SK-N-SH (cell line): ENCODE measurements at regions not wholly inside any gene's neighbourhood (a gene's known extent, or its start where the extent isn't known, plus 50 kb on each side); places are given as distances from the start of the nearest gene placed in this dataset.

ENCODE experiments used
- CTCF ChIA-PET: fragments of 300-600, 350-600 bp; formaldehyde crosslinking; extraction: SDS; loops from one replicate; lab custom pipeline; 2021; lab: Yijun Ruan, JAX
- POLR2A ChIA-PET: fragments of 350-600 bp; sonication (Branson Sonifier 250); formaldehyde crosslinking; extraction: SDS; loops from one replicate; lab custom pipeline; 2020; ENCODE audit warnings: antibody characterized with exemption, inconsistent platforms; lab: Yijun Ruan, JAX
- DNase-seq: peaks from one replicate; pipeline ENCODE4 v3.0.0; 2012
- H2AFZ ChIP-seq: fragments of 200-600 bp; sonication (generic); 2 replicates; pipeline ENCODE4 v1.8.1; 2016; ENCODE audit warnings: antibody characterized with exemption, mild to moderate bottlenecking, low read depth
- H3F3A ChIP-seq: fragments of 200-600 bp; sonication (generic); replicated peaks from 2 replicates; pipeline ENCODE3; 2016; ENCODE audit warnings: antibody characterized with exemption, mild to moderate bottlenecking; ENCODE audit not compliant: insufficient read depth
- H3K27ac ChIP-seq, 2 experiments: fragments of 200-500 bp in 1 of 2; fragments of 200-600 bp in 1 of 2; sonication (Bioruptor generic) in 1 of 2; sonication (generic), shearing (Covaris generic) in 1 of 2; 2 replicates each; pipeline versions ENCODE4 v1.5.1 to v1.6.1; 2014 to 2016; ENCODE audit warnings: low read depth in 2 of 2, inconsistent platforms in 1 of 2, low read length in 1 of 2, mild to moderate bottlenecking in 1 of 2, mixed read lengths in 1 of 2
- H3K27me3 ChIP-seq: fragments of 200-600 bp; sonication (generic), shearing (Covaris generic); 2 replicates; pipeline ENCODE4 v1.6.1; 2016; ENCODE audit warnings: mixed run types; ENCODE audit not compliant: insufficient read depth
- H3K36me3 ChIP-seq, 2 experiments: fragments of 200-500 bp in 1 of 2; fragments of 200-600 bp in 1 of 2; sonication (Bioruptor generic) in 1 of 2; sonication (generic) in 1 of 2; replicated peaks in 1 of 2; 2 replicates each; pipeline versions ENCODE3 to v1.5.1; 2014 to 2016; ENCODE audit warnings: low read length in 1 of 2, mild to moderate bottlenecking in 1 of 2; ENCODE audit not compliant: insufficient read depth in 2 of 2, control insufficient read depth in 1 of 2
- H3K4me1 ChIP-seq, 2 experiments: fragments of 200-500 bp in 1 of 2; fragments of 200-600 bp in 1 of 2; sonication (Bioruptor generic) in 1 of 2; sonication (generic), shearing (Covaris generic) in 1 of 2; 2 replicates each; pipeline versions ENCODE4 v1.5.1 to v1.6.1; 2014 to 2016; ENCODE audit warnings: low read depth in 1 of 2, low read length in 1 of 2, mixed run types in 1 of 2; ENCODE audit not compliant: insufficient read depth in 2 of 2, control insufficient read depth in 1 of 2
- H3K4me2 ChIP-seq: fragments of 200-600 bp; sonication (generic), shearing (Covaris generic); 2 replicates; pipeline ENCODE4 v1.6.1; 2017; ENCODE audit warnings: mixed run types
- H3K4me3 ChIP-seq, 2 experiments: fragments of 200-500 bp in 1 of 2; fragments of 200-600 bp in 1 of 2; sonication (Bioruptor generic) in 1 of 2; sonication (generic), shearing (Covaris generic) in 1 of 2; 2 replicates each; pipeline versions ENCODE4 v1.5.1 to v1.8.1; 2014 to 2016; ENCODE audit warnings: low read depth in 2 of 2, inconsistent platforms in 1 of 2, low read length in 1 of 2, mild to moderate bottlenecking in 1 of 2, mixed read lengths in 1 of 2, moderate library complexity in 1 of 2
- H3K79me2 ChIP-seq: fragments of 200-600 bp; sonication (generic); 2 replicates; pipeline ENCODE4 v1.8.1; 2017; ENCODE audit warnings: mild to moderate bottlenecking; ENCODE audit not compliant: insufficient read depth
- H3K9ac ChIP-seq: fragments of 200-600 bp; sonication (generic); 2 replicates; pipeline ENCODE4 v1.6.1; 2017; ENCODE audit warnings: mixed run types
- H3K9me2 ChIP-seq: fragments of 200-600 bp; sonication (generic); 2 replicates; pipeline ENCODE4 v1.6.1; 2017; ENCODE audit warnings: mixed run types
- H3K9me3 ChIP-seq: fragments of 200-600 bp; sonication (generic); 2 replicates; pipeline ENCODE4 v1.6.1; 2017; ENCODE audit warnings: mixed run types, mild to moderate bottlenecking, moderate library complexity
- H4K20me1 ChIP-seq: fragments of 200-600 bp; sonication (generic); 2 replicates; pipeline ENCODE4 v1.6.1; 2017; ENCODE audit warnings: mild to moderate bottlenecking, mixed run types; ENCODE audit not compliant: insufficient read depth
- CHD2 ChIP-seq: fragments of 150-350 bp; IDR thresholded peaks from 2 replicates; pipeline ENCODE4 v1.6.1; 2018; ENCODE audit warnings: low read length; ENCODE audit not compliant: partially characterized antibody
- ELF1 ChIP-seq: IDR thresholded peaks from 2 replicates; pipeline ENCODE4 v1.4.0; 2012
- EP300 ChIP-seq, 2 experiments: IDR thresholded peaks; 2 replicates each; pipeline versions ENCODE4 v1.4.0 to v1.6.1; 2012; ENCODE audit warnings: borderline replicate concordance in 1 of 2, low read depth in 1 of 2, low read length in 1 of 2
- EZH2phosphoT487 ChIP-seq: fragments of 200-600 bp; sonication (generic); IDR thresholded peaks from 2 replicates; pipeline ENCODE4 v1.6.1; 2017; ENCODE audit warnings: low read depth, mixed run types, mild to moderate bottlenecking, antibody characterized with exemption, moderate library complexity, borderline replicate concordance
- FOSL2 ChIP-seq: IDR thresholded peaks from 2 replicates; pipeline ENCODE4 v1.4.0; 2012; ENCODE audit warnings: low read depth, mild to moderate bottlenecking, moderate library complexity, borderline replicate concordance
- FOXJ3 ChIP-seq: sonication (generic); formaldehyde crosslinking; IDR thresholded peaks from 2 replicates; pipeline ENCODE4 v1.5.1; 2020; ENCODE audit warnings: mild to moderate bottlenecking, missing genetic modification reagents
- GABPA ChIP-seq: IDR thresholded peaks from 2 replicates; pipeline ENCODE4 v1.4.0; 2012; ENCODE audit warnings: low read depth, mild to moderate bottlenecking
- JUND ChIP-seq: IDR thresholded peaks from 2 replicates; pipeline ENCODE4 v1.4.0; 2012
- MEF2A ChIP-seq: IDR thresholded peaks from 2 replicates; pipeline ENCODE4 v1.4.0; 2012; ENCODE audit warnings: low read depth, borderline replicate concordance
- NFIC ChIP-seq: IDR thresholded peaks from 2 replicates; pipeline ENCODE4 v1.4.0; 2012; ENCODE audit warnings: borderline replicate concordance
- POLR2AphosphoS5 ChIP-seq: IDR thresholded peaks from 2 replicates; pipeline ENCODE4 v1.6.1; 2012; ENCODE audit warnings: low read depth, low read length
- RCOR1 ChIP-seq: fragments of 150-350 bp; IDR thresholded peaks from 2 replicates; pipeline ENCODE4 v1.6.1; 2017; ENCODE audit warnings: antibody characterized with exemption, low read length
- SMC3 ChIP-seq: IDR thresholded peaks from 2 replicates; pipeline ENCODE4 v1.6.1; 2012; ENCODE audit warnings: low read depth, low read length, improper control_type of control experiment
- TEAD4 ChIP-seq: IDR thresholded peaks from 2 replicates; pipeline ENCODE4 v1.4.0; 2012; ENCODE audit warnings: mild to moderate bottlenecking, borderline replicate concordance; ENCODE audit not compliant: insufficient read depth
- WGBS: methylation state at CpG from one replicate; pipeline ENCODE4 v1.1.6; 2017; ENCODE audit warnings: low lambda C conversion rate; 5-methylcytosine and 5-hydroxymethylcytosine counted together
- TF ChIP-seq, protein P1 (sequence below): fragments of 200-600 bp; sonication (generic); IDR thresholded peaks from 2 replicates; pipeline ENCODE4 v1.6.1; 2017; ENCODE audit warnings: antibody characterized with exemption, mild to moderate bottlenecking, moderate library complexity
- TF ChIP-seq, protein P2 (sequence below): IDR thresholded peaks from 2 replicates; pipeline ENCODE4 v1.4.0; 2012; ENCODE audit warnings: low read depth, borderline replicate concordance
- TF ChIP-seq, protein P3 (sequence below): fragments of 150-350 bp; IDR thresholded peaks from 2 replicates; pipeline ENCODE4 v1.6.1; 2016; ENCODE audit warnings: mild to moderate bottlenecking, low read depth, low read length
- TF ChIP-seq, protein P4 (sequence below): fragments of 150-350 bp; IDR thresholded peaks from 2 replicates; pipeline ENCODE4 v1.6.1; 2017; ENCODE audit warnings: antibody characterized with exemption, low read length, low read depth, borderline replicate concordance

DNA sequence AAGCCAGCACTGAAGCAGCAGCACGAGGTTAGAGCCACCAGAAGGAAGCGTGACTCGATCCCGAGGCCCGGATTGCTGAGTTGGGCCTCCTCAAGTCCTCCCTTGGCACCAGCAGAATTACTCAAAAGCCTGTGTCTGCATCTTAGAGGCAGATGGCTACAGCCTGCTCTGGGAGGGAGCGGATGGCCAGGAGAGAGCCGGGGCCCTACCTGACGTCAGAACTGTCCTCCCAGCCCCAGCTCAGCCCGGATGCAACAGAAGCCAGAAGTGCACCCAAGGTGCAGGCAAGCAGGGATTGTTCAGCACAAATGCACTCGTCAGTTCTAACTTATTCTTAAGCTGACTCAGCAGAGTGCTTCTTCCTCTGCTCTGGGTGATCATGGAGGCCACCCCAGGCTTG is 155.5 kb upstream of the RPS6KA2 start:
- no peaks in the 10 kb centered on the region for H3F3A ChIP-seq
- WGBS: 48% methylated on average over 8 of the region's 10 CpGs
- no peak for DNase-seq
- H3K27ac ChIP-seq: no peak overlapping the region
- no peaks in the 10 kb centered on the region for H3K79me2 ChIP-seq
- no peaks in the 10 kb centered on the region for H3K4me1 ChIP-seq
- no peak overlapping the region for H3K4me3 ChIP-seq
- no peaks in the 10 kb centered on the region for H4K20me1 ChIP-seq
- no peak overlapping the region for H3K9ac ChIP-seq
- H3K36me3 ChIP-seq: no peaks in the 10 kb centered on the region
- ChIA-PET POLR2A (no interaction called here), CTCF (interaction anchor here (0.8 to 1.5 kb wide), 5 partner anchors 12 to 359 kb away, joined by 3 to 6 read pairs (median 4); no protein-coding TSS in a partner anchor)
- no peak for TF ChIP-seq CHD2
- TF ChIP-seq, protein P1, sequence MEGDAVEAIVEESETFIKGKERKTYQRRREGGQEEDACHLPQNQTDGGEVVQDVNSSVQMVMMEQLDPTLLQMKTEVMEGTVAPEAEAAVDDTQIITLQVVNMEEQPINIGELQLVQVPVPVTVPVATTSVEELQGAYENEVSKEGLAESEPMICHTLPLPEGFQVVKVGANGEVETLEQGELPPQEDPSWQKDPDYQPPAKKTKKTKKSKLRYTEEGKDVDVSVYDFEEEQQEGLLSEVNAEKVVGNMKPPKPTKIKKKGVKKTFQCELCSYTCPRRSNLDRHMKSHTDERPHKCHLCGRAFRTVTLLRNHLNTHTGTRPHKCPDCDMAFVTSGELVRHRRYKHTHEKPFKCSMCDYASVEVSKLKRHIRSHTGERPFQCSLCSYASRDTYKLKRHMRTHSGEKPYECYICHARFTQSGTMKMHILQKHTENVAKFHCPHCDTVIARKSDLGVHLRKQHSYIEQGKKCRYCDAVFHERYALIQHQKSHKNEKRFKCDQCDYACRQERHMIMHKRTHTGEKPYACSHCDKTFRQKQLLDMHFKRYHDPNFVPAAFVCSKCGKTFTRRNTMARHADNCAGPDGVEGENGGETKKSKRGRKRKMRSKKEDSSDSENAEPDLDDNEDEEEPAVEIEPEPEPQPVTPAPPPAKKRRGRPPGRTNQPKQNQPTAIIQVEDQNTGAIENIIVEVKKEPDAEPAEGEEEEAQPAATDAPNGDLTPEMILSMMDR: no peak
- TF ChIP-seq ELF1: no peak
- H3K9me2 ChIP-seq: no peaks in the 10 kb centered on the region
- no peaks in the 10 kb centered on the region for H3K27me3 ChIP-seq
- H3K9me3 ChIP-seq: no peaks in the 10 kb centered on the region
- H3K4me2 ChIP-seq: no peak overlapping the region
- H2AFZ ChIP-seq: no peak overlapping the region

DNA sequence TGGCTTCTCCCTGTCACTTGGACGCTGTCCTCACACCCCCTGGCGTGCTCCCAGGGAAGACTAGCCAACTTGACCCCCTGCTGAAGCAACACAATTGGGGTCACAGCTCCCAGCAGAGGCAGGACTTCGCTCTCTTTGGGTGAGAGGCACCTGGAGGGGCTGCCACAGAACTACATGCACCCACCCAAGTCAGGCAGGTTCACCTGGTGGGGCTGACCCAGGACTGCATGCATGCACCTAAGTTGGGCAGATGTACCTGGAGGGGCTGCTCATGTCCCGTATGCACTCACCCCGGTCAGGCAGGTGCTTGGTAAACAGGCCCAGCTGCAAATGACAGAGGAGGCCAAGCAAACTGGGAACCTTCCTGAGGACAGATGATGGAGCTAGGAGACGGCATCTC is 154.3 kb upstream of the RPS6KA2 start:
- no peaks in the 10 kb centered on the region for H3F3A ChIP-seq
- ChIA-PET CTCF (interaction anchor here (0.7 to 2.5 kb wide), 6 partner anchors 12 to 365 kb away, joined by 3 to 12 read pairs (median 3); no protein-coding TSS in a partner anchor), POLR2A (no interaction called here)
- 37% methylated on average over 4 of the region's 6 CpGs for WGBS
- TF ChIP-seq, protein P2, sequence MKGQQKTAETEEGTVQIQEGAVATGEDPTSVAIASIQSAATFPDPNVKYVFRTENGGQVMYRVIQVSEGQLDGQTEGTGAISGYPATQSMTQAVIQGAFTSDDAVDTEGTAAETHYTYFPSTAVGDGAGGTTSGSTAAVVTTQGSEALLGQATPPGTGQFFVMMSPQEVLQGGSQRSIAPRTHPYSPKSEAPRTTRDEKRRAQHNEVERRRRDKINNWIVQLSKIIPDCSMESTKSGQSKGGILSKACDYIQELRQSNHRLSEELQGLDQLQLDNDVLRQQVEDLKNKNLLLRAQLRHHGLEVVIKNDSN: no peak
- TF ChIP-seq GABPA (no peak), POLR2AphosphoS5 (no peak), NFIC (no peak), RCOR1 (no peak), SMC3 (no peak), TEAD4 (no peak), FOSL2 (no peak), FOXJ3 (CRISPR knock-in tag) (no peak), EZH2phosphoT487 (no peak), EP300 (IDR thresholded peaks at IDR 0.05; ENCODE audit: borderline replicate concordance in 1 of 2, low read depth in 1 of 2, low read length in 1 of 2) (no peak), JUND (no peak), MEF2A (no peak), ELF1 (no peak)
- TF ChIP-seq, protein P3, sequence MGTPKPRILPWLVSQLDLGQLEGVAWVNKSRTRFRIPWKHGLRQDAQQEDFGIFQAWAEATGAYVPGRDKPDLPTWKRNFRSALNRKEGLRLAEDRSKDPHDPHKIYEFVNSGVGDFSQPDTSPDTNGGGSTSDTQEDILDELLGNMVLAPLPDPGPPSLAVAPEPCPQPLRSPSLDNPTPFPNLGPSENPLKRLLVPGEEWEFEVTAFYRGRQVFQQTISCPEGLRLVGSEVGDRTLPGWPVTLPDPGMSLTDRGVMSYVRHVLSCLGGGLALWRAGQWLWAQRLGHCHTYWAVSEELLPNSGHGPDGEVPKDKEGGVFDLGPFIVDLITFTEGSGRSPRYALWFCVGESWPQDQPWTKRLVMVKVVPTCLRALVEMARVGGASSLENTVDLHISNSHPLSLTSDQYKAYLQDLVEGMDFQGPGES: no peak
- TF ChIP-seq, protein P4, sequence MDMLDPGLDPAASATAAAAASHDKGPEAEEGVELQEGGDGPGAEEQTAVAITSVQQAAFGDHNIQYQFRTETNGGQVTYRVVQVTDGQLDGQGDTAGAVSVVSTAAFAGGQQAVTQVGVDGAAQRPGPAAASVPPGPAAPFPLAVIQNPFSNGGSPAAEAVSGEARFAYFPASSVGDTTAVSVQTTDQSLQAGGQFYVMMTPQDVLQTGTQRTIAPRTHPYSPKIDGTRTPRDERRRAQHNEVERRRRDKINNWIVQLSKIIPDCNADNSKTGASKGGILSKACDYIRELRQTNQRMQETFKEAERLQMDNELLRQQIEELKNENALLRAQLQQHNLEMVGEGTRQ: no peak
- TF ChIP-seq, protein P1: no peak
- no peaks in the 10 kb centered on the region for H4K20me1 ChIP-seq
- no peak for DNase-seq
- no peaks in the 10 kb centered on the region for H3K4me1 ChIP-seq
- H3K9me2 ChIP-seq: no peaks in the 10 kb centered on the region
- H2AFZ ChIP-seq: no peak overlapping the region
- no peak overlapping the region for H3K4me2 ChIP-seq
- no peak overlapping the region for H3K9ac ChIP-seq
- H3K27ac ChIP-seq: no peak overlapping the region
- no peaks in the 10 kb centered on the region for H3K36me3 ChIP-seq
- no peaks in the 10 kb centered on the region for H3K27me3 ChIP-seq
- no peak overlapping the region for H3K4me3 ChIP-seq
- no peaks in the 10 kb centered on the region for H3K9me3 ChIP-seq
- H3K79me2 ChIP-seq: no peaks in the 10 kb centered on the region
